Hematopoietic multipotent progenitor cell treated with erythropoietin and hydrocortisone succinate and interleukin-3 and kit ligand, for 15 days (in vitro differentiated cells): ENCODE measurements at regions not wholly inside any gene's neighbourhood (a gene's known extent, or its start where the extent isn't known, plus 50 kb on each side); places are given as distances from the start of the nearest gene placed in this dataset.
"Not testable (repeated sequence)": the region's sequence is repeated elsewhere in the genome, so short reads cannot be mapped to it uniquely, and the experiment has no call there.

Experiments used
- DNase-seq: peaks from one replicate; pipeline ENCODE4 v3.0.0-alpha.2; 2015; ENCODE audit warnings: low spot score

GRCh38 chr3:176328666-176329065 lies 868.6 kb downstream of the TBL1XR1 start:
- no peak for DNase-seq

- DNase-seq: no peak
Measured at GRCh38 chr3:176328198-176328597, 869.1 kb downstream of the TBL1XR1 start.

GRCh38 chr3:176326894-176327490 lies 870.3 kb downstream of the TBL1XR1 start:
- DNase-seq: not testable (repeated sequence)

GRCh38 chr3:176321532-176321931 lies 875.8 kb downstream of the TBL1XR1 start:
- not testable (repeated sequence) for DNase-seq

- DNase-seq: no peak
Measured at GRCh38 chr3:176321099-176321498, 876.2 kb downstream of the TBL1XR1 start.

GRCh38 chr3:176313426-176313825 lies 883.9 kb downstream of the TBL1XR1 start:
- no peak for DNase-seq

GRCh38 chr3:176310641-176311040 lies 886.6 kb downstream of the TBL1XR1 start:
- DNase-seq: no peak

GRCh38 chr3:176302271-176302670 lies 895.0 kb downstream of the TBL1XR1 start:
- DNase-seq: no peak

- no peak for DNase-seq
Measured at GRCh38 chr3:176296066-176296597, 901.1 kb downstream of the TBL1XR1 start.

- no peak for DNase-seq
Measured at GRCh38 chr3:176293276-176293675, 904.0 kb downstream of the TBL1XR1 start.

- DNase-seq: no peak
Measured at GRCh38 chr3:176286476-176287085, 910.7 kb downstream of the TBL1XR1 start.

GRCh38 chr3:176275538-176275937 lies 921.7 kb downstream of the TBL1XR1 start:
- DNase-seq: no peak

GRCh38 chr3:176275113-176275512 lies 922.2 kb downstream of the TBL1XR1 start:
- no peak for DNase-seq

- DNase-seq: no peak
Measured at GRCh38 chr3:176274161-176274560, 923.1 kb downstream of the TBL1XR1 start.

- DNase-seq: no peak
Measured at GRCh38 chr3:176262071-176262470, 935.2 kb downstream of the TBL1XR1 start.

- DNase-seq: no peak
Measured at GRCh38 chr3:176247191-176247590, 950.1 kb downstream of the TBL1XR1 start.

- DNase-seq: no peak
Measured at GRCh38 chr3:176219970-176220369, 977.3 kb downstream of the TBL1XR1 start.

- no peak for DNase-seq
Measured at GRCh38 chr3:176214758-176215157, 982.5 kb downstream of the TBL1XR1 start.

- DNase-seq: not testable (repeated sequence)
Measured at GRCh38 chr3:176213314-176213713, 984.0 kb downstream of the TBL1XR1 start.

- DNase-seq: no peak
Measured at GRCh38 chr3:176208915-176209314, 988.4 kb downstream of the TBL1XR1 start.

GRCh38 chr3:176208283-176208682 lies 989.0 kb downstream of the TBL1XR1 start:
- DNase-seq: no peak

GRCh38 chr3:176206809-176207208 lies 990.5 kb downstream of the TBL1XR1 start:
- DNase-seq: no peak

- DNase-seq: no peak
Measured at GRCh38 chr3:176202652-176203051, 994.6 kb downstream of the TBL1XR1 start.
